HG03108 (cell line): ENCODE measurements at regions not wholly inside any gene's neighbourhood (a gene's known extent, or its start where the extent isn't known, plus 50 kb on each side); places are given as distances from the start of the nearest gene placed in this dataset.
"Not testable (repeated sequence)": the region's sequence is repeated elsewhere in the genome, so short reads cannot be mapped to it uniquely, and the experiment has no call there.

Source experiments
- ATAC-seq: cut with Tn5 transposase; IDR thresholded peaks from one replicate; pipeline ENCODE4 v1.9.1; 2021; ENCODE audit warnings: moderate library complexity; ENCODE audit not compliant: unreplicated experiment

GRCh38 chr6:168795611-168796010 is 354.6 kb downstream of the SMOC2 start:
- not testable (repeated sequence) for ATAC-seq

GRCh38 chr6:168794491-168794890 is 353.5 kb downstream of the SMOC2 start:
- no peak for ATAC-seq

- no peak for ATAC-seq
Measured at GRCh38 chr6:168793649-168794048, 352.7 kb downstream of the SMOC2 start.

GRCh38 chr6:168791917-168792316 is 350.9 kb downstream of the SMOC2 start:
- no peak for ATAC-seq

- ATAC-seq = no peak
Measured at GRCh38 chr6:168789699-168790098, 348.7 kb downstream of the SMOC2 start.

- ATAC-seq = no peak
Measured at GRCh38 chr6:168785720-168786511, 344.9 kb downstream of the SMOC2 start.

- ATAC-seq = no peak
Measured at GRCh38 chr6:168784426-168784825, 343.4 kb downstream of the SMOC2 start.

- ATAC-seq = no peak
Measured at GRCh38 chr6:168783720-168784119, 342.7 kb downstream of the SMOC2 start.

- ATAC-seq = no peak
Measured at GRCh38 chr6:168782187-168782751, 341.3 kb downstream of the SMOC2 start.

- no peak for ATAC-seq
Measured at GRCh38 chr6:168778201-168778600, 337.2 kb downstream of the SMOC2 start.

GRCh38 chr6:168774381-168774780 is 333.4 kb downstream of the SMOC2 start:
- ATAC-seq = no peak

- no peak for ATAC-seq
Measured at GRCh38 chr6:168773788-168774187, 332.8 kb downstream of the SMOC2 start.

- ATAC-seq = no peak
Measured at GRCh38 chr6:168765752-168766151, 324.8 kb downstream of the SMOC2 start.

- ATAC-seq = no peak
Measured at GRCh38 chr6:168756009-168756634, 315.1 kb downstream of the SMOC2 start.

- no peak for ATAC-seq
Measured at GRCh38 chr6:168746643-168747042, 305.7 kb downstream of the SMOC2 start.

GRCh38 chr6:168746013-168746412 is 305.0 kb downstream of the SMOC2 start:
- no peak for ATAC-seq

GRCh38 chr6:168744861-168745260 is 303.9 kb downstream of the SMOC2 start:
- no peak for ATAC-seq

GRCh38 chr6:168741942-168742782 is 301.2 kb downstream of the SMOC2 start:
- no peak for ATAC-seq

GRCh38 chr6:168741305-168741704 is 300.3 kb downstream of the SMOC2 start:
- no peak for ATAC-seq

GRCh38 chr6:168739381-168739780 is 298.4 kb downstream of the SMOC2 start:
- ATAC-seq = no peak

- ATAC-seq = no peak
Measured at GRCh38 chr6:168737481-168737880, 296.5 kb downstream of the SMOC2 start.
